ENCODE measurements at regions not wholly inside any gene's neighbourhood (a gene's known extent, or its start where the extent isn't known, plus 50 kb on each side); places are given as distances from the start of the nearest gene placed in this dataset.
"Not testable (repeated sequence)": the region's sequence is repeated elsewhere in the genome, so short reads cannot be mapped to it uniquely, and the experiment has no call there.

GRCh38 chr1:213779228-213779627, 208.5 kb upstream of the PROX1 start:
- DNase-seq (ENCODE audit: low read depth): no peak

GRCh38 chr1:213782941-213783672, 204.7 kb upstream of the PROX1 start:
- no peak for DNase-seq (ENCODE audit: low read depth)

DNA sequence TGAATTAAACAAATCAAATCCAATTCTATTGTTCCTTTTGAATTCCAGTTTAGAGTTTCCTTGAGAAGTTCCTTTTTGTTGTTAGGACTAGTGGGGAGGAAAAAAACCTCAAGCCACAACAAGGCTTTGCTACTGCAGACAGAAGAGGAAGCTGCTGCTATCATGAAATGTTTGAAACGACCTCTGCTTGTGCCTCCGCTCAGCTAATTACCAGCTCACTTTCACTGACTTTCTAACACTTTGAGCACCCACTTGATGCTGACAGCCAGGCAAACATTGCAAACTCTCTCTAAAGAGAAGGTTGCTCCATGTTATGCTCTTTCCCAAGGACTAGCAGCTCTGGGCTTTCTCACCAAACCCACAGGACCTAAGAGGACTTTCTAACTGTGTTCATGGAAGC, 203.9 kb upstream of the PROX1 start:
- DNase-seq (ENCODE audit: low read depth): no peak

- DNase-seq (ENCODE audit: low read depth): no peak
Measured at GRCh38 chr1:213786683-213787082, 201.1 kb upstream of the PROX1 start.

- no peak for DNase-seq (ENCODE audit: low read depth)
Measured at GRCh38 chr1:213790565-213790964, 197.2 kb upstream of the PROX1 start.

DNA sequence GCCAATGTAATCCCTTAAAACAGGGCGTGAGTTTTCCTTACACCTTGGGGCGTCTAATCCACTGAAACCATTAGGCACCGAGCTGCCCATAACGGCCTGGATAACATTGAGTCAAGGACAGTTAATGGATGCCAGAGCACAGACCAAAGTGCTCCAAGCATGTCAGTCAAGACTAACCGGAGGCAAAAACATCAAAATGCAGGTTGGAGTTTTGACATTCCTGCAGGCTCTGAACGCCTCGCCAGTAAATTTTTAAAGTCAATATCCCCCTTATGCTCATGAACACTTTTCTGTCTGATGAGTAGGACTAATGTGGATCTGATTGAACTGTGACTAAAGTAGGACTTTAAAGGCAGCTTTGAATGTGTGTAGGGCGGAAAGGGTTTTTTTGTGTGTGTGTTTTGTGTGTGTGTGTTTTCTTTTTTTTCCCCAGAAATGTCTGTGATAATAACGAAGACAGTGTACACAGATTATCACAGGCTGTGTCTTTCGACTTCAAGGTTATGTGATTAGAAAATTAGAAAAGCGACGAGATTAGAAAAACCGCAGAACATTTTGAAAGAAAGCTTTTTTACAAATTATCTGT, 194.2 kb upstream of the PROX1 start:
- DNase-seq (ENCODE audit: low read depth): no peak

GRCh38 chr1:213796525-213796924, 191.2 kb upstream of the PROX1 start:
- no peak for DNase-seq (ENCODE audit: low read depth)

DNA sequence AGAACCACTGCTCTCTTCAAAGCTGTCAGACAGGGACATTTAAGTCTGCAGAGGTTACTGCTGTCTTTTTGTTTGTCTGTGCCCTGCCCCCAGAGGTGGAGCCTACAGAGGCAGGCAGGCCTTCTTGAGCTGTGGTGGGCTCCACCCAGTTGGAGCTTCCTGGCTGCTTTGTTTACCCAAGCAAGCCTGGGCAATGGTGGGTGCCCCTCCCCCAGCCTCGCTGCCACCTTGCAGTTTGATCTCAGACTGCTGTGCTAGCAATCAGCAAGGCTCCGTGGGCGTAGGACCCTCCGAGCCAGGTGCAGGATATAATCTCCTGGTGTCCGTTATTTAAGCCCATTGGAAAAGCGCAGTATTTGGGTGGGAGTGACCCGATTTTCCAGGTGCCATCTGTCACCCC, 179.5 kb upstream of the PROX1 start:
- DNase-seq (ENCODE audit: low read depth): not testable (repeated sequence)

DNA sequence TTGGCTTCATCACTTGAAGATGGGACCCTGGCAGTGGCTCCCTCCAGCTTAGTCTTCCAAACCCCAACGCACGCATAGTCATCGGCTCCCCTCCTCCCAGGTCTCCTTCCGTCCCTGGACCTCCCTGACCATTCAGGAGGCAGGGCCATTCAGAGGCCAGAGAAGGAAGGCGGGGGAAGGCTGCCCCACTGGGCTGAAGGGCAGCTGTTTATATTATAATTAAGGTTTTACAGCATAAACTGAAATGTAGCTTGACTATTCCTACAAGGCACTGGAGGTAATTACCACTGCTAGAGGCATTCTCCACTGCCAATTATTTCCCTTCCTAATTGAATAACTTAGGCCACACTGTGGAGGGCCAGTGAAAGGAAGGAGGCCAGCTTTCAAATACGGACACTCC, 170.6 kb upstream of the PROX1 start:
- DNase-seq (ENCODE audit: low read depth): no peak

- no peak for DNase-seq (ENCODE audit: low read depth)
Measured at GRCh38 chr1:213820362-213821149, 167.2 kb upstream of the PROX1 start.

GRCh38 chr1:213821175-213821942, 166.4 kb upstream of the PROX1 start:
- DNase-seq (ENCODE audit: low read depth): no peak

DNA sequence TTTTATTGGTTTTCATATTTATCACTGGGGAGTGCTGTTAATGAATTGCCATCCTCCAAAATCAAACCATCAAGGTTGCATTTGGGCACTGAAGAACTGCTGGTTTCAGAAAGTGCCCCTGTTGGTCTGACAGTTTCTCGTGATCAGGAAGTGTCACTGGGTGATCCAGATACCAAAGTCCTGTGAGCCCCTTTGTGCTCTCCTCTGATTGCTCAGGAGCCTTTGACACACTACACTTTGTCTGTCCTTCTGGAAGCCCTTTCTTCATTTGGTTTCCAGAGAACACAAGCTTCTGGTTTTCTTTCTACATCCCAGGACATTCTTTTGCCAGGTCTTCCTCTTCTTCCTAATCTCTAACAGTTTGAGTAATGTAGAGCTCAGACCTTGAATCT, 165.8 kb upstream of the PROX1 start:
- DNase-seq (ENCODE audit: low read depth): no peak

- DNase-seq (ENCODE audit: low read depth): no peak
Measured at GRCh38 chr1:213826891-213827290, 160.9 kb upstream of the PROX1 start.

GRCh38 chr1:213828867-213829266, 158.9 kb upstream of the PROX1 start:
- DNase-seq (ENCODE audit: low read depth): no peak

DNA sequence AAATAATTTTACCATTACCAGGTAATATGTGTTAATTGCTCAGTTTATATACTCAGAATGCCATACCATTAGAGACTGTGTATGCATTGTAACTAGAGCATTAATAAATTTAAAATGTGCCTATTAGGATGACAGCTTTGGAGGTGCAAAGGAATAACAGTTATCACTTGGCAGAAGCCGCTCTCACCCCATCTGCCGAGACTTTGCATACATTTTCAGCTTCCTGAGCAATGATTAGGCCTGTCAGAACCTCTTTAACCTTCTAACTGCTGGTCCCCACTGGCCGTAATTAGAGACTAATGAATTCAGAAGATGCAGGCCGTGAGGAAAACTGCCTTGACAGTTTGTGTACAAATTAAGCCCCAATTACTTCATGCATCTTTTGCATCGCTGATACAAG, 158.0 kb upstream of the PROX1 start:
- DNase-seq (ENCODE audit: low read depth): no peak

- DNase-seq (ENCODE audit: low read depth): no peak
Measured at GRCh38 chr1:213830371-213830770, 157.4 kb upstream of the PROX1 start.

- no peak for DNase-seq (ENCODE audit: low read depth)
Measured at GRCh38 chr1:213840575-213840974, 147.2 kb upstream of the PROX1 start.

DNA sequence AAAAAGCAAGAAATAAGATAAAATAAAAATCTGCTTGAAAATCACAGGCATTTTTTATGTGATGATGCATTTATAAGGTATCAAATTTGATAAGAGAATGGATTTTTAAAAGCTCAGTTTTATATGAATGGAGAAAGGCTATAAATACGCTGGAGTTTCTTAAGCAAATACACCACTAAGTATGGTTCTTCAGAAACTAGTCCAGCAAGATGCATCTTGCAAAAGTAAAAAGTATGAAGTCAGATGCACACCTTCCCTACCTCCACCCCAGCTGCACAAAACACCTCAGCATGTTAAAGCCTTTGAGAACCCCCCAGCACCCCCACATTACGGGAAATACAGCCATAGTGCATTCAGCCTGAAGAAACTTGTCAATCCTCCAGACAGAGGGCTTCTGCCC, 143.1 kb upstream of the PROX1 start:
- DNase-seq (ENCODE audit: low read depth): no peak

- no peak for DNase-seq (ENCODE audit: low read depth)
Measured at GRCh38 chr1:213852107-213852506, 135.7 kb upstream of the PROX1 start.

DNA sequence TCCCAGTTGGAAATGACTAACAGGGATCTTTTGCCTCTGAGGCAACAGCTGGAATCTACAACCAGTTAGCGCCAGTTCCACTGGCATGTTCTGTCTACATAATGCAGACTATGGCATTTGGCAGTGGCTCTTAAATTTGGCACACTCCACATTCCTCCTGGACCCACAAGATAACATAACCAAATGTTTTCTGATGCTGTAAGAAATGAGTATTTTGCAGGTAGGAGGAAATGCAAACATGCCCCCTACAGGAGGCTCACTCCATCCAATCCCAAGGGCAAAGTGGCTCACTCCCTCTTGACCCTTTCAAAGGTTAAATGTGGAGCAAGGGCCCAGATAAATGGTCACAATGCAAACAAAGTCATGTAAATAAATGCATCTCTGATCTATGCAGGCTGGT, 129.2 kb upstream of the PROX1 start:
- DNase-seq (ENCODE audit: low read depth): no peak

DNA sequence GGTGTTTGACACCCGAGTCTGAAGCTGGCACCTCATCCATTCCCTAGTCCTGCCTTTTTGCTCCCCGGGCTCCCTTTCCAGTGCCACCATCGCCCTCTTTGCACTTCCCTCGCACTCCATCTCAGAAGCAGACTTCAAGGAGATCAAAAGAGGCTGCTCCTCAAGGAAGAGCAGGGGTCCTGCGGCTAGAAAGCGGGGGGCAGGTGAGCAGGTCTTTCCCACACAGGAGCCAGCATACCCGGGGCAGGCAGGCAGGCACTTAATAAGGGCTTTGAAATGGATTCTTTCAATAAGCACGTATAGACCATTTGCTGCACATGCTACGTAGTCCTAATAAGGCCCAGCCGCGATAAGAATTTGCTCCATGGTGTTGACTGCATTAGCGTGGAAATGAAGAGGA, 125.9 kb upstream of the PROX1 start:
- no peak for DNase-seq (ENCODE audit: low read depth)

- DNase-seq (ENCODE audit: low read depth): no peak
Measured at GRCh38 chr1:213864091-213864490, 123.7 kb upstream of the PROX1 start.

DNA sequence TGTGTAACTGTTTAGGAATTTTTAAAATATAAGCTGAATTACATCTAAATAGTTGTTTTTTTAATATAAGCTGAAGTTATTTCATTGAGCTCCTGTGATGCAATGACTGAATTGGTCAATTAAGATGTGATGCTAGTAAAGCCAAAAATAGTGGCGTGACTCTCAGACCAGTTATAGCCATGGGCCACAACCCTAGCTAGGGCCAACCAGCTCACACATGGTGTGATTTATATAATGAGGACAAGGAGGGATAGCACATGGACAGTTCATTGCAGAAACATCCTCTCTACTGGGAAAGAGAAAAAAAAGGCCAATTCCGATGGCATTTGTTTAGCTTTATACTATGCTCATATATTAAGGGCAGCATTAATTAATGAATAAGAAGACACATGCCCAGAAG, 119.3 kb upstream of the PROX1 start:
- DNase-seq (ENCODE audit: low read depth): no peak

All from GM04503 (cell line).